Activated naive CD8-positive, alpha-beta T cell treated with anti-CD3 and anti-CD28 coated beads, Interleukin-2, amount 50 U/mL, for 24 hours (primary cell): ENCODE measurements at regions not wholly inside any gene's neighbourhood (a gene's known extent, or its start where the extent isn't known, plus 50 kb on each side); places are given as distances from the start of the nearest gene placed in this dataset.

Source experiments
- ATAC-seq: fragments of 150-1000 bp; cut with Tn5 transposase; one replicate; pipeline ENCODE4 v1.10.0; 2021
- DNase-seq: peaks from one replicate; pipeline ENCODE4 v3.0.0; 2021
- H3K27ac Mint-ChIP-seq: one replicate; pipeline ENCODE4 v1.8.0; 2021; ENCODE audit warnings: mild to moderate bottlenecking, mixed read lengths
- H3K27me3 Mint-ChIP-seq: one replicate; pipeline ENCODE4 v1.8.0; 2021; ENCODE audit warnings: mixed read lengths
- H3K36me3 Mint-ChIP-seq: one replicate; pipeline ENCODE4 v1.8.0; 2021; ENCODE audit warnings: low read depth, mixed read lengths
- H3K4me1 Mint-ChIP-seq: one replicate; pipeline ENCODE4 v1.8.0; 2021; ENCODE audit warnings: mixed read lengths
- H3K4me3 Mint-ChIP-seq: one replicate; pipeline ENCODE4 v1.8.0; 2021; ENCODE audit warnings: mild to moderate bottlenecking, moderate library complexity, mixed read lengths
- H3K9me3 Mint-ChIP-seq: one replicate; pipeline ENCODE4 v1.8.0; 2021; ENCODE audit warnings: mixed read lengths

DNA sequence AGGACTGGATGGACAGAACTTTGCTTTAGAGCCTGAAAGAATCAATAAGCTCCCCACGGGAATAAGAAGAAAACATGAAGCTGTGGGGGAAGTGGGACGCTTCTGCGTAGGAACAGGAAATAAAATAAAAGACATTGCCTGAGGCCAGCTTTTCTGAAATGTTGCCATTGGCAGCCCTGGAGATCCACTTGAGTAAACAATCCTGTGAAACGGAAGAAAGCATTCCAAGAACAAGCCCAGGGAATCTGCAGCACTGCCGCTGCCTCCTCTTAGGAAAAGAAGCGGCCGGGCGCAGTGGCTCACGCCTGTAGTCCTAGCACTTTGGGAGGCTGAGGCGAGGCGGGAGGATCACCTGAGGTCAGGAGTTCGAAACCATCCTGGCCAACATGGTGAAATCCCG lies 182.3 kb upstream of the RALGAPA2 start:
- Mint-ChIP-seq H3K36me3 (no peaks in the 10 kb centered on the region), H3K9me3 (no peaks in the 10 kb centered on the region), H3K4me1 (no peaks in the 10 kb centered on the region), H3K27me3 (peaks cover 5% of the 10 kb centered on the region), H3K4me3 (no peak overlapping the region), H3K27ac (no peak overlapping the region)
- no peak for ATAC-seq
- no peak for DNase-seq

DNA sequence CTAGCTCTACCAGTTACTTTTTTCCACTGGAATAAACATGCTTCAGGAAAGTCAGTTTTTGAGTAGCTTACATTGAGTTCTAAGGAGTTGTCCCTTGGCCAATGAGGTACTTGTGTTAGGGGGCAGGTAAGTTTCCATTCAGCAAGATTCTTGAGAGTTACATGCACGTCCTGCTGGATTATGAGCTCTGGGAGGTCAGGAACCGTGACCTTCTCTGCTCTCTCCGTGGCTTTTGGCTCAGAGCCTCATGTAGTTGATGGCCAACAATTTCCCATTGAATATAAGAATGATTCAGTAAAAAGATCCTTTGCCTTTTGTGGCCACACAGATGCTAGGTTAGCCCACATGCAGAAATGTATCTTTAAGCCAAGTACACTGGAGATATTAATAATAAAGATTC lies 181.8 kb upstream of the RALGAPA2 start:
- Mint-ChIP-seq H3K4me1 (no peaks in the 10 kb centered on the region), H3K36me3 (no peaks in the 10 kb centered on the region), H3K27ac (no peak overlapping the region), H3K4me3 (no peak overlapping the region), H3K27me3 (peaks cover 5% of the 10 kb centered on the region), H3K9me3 (no peaks in the 10 kb centered on the region)
- DNase-seq (no peak), ATAC-seq (no peak)

DNA sequence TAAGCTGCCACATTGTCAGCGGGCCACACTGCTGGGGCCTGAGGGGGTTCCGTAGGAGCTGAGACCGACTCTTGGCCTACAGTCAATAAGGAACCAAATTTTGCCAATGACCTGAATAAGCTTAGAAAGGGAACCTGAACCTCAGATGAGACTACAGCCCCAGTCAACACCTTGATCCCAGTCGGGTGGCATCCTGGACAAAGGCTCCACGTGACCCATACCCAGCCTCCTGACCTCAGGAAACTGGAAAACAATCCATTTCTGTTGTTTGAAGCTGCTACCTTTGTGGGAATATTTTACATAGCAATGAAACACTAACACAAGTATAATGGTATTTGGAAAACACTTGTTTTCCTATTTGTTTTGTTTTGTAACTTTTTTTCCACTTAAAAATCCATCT lies 179.9 kb upstream of the RALGAPA2 start:
- peaks cover 5% of the 10 kb centered on the region for H3K27me3 Mint-ChIP-seq

DNA sequence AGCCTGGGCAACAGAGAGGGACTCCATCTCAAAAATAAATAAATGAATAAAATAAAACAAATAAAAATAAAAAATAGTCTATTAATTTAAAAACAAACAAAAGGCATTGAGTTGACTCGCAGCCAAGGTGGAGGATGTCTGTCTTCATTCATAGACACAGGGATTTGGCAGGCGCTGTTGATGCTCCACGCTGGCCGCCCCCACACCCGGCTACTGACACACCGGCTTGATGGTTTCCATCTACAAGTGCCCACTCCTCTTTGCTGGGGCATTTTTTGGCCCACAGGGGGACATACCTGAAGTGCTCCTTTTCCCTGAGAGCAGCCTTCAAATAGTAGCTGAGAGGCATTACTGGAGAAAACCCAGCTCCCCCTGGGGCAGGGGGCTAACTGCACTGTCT lies 178.3 kb upstream of the RALGAPA2 start:
- ATAC-seq (no peak), DNase-seq (no peak)

More for the DNA sequence above, 179.9 kb upstream of the RALGAPA2 start:
- Mint-ChIP-seq H3K36me3 (no peaks in the 10 kb centered on the region), H3K27ac (no peak overlapping the region), H3K4me3 (no peak overlapping the region), H3K4me1 (no peaks in the 10 kb centered on the region), H3K9me3 (no peaks in the 10 kb centered on the region)
- DNase-seq = no peak
- ATAC-seq = no peak

DNA sequence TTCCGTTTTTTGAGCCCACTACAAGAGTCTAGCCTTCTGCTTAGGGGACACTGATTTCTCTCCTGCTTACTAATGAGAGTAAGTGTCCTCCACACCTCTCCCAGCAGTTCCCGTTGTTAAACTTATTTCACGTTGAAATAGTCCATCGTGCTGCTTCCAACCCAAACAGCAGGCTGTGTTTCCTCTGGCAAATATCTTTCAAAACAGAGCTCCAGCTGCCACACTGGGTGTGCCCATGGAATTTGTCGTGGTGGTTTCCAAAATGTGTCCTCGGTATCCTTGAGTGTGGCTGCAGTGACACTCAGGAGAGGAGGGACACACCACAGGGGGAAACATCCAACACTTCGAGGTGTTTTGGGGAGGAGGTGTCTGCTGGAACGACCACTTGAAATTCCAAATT lies 176.5 kb upstream of the RALGAPA2 start:
- no peaks in the 10 kb centered on the region for H3K4me1 Mint-ChIP-seq
- DNase-seq (no peak), ATAC-seq (no peak)
- H3K27ac Mint-ChIP-seq = no peak overlapping the region
- no peaks in the 10 kb centered on the region for H3K36me3 Mint-ChIP-seq
- no peak overlapping the region for H3K4me3 Mint-ChIP-seq
- H3K27me3 Mint-ChIP-seq = peaks cover 8% of the 10 kb centered on the region
- H3K9me3 Mint-ChIP-seq = no peaks in the 10 kb centered on the region

More for the DNA sequence above, 178.3 kb upstream of the RALGAPA2 start:
- no peak overlapping the region for H3K4me3 Mint-ChIP-seq
- no peaks in the 10 kb centered on the region for H3K9me3 Mint-ChIP-seq
- H3K4me1 Mint-ChIP-seq = no peaks in the 10 kb centered on the region
- no peak overlapping the region for H3K27ac Mint-ChIP-seq
- peaks cover 10% of the 10 kb centered on the region for H3K27me3 Mint-ChIP-seq
- H3K36me3 Mint-ChIP-seq = no peaks in the 10 kb centered on the region

DNA sequence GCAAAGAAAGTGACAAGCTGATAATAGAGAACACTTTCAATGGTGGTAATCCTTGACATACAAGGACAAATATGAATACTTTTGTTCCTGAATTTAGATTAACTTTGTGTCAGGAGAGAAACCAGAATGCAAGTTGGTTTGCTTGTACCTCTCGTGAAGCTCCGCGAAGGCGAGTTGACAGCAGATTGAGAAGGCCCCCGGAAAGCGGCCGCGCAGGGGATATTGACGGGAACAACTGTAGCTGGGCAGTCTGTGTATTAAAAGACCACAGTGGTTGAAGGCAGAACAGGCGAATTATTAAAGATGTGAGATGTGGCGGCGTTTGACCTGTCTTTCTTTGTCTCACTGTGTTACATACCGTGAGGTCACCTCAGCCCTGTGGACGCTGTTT lies 175.8 kb upstream of the RALGAPA2 start:
- Mint-ChIP-seq H3K4me1 (no peaks in the 10 kb centered on the region), H3K9me3 (no peaks in the 10 kb centered on the region), H3K27me3 (peaks cover 8% of the 10 kb centered on the region), H3K36me3 (no peaks in the 10 kb centered on the region), H3K27ac (no peak overlapping the region), H3K4me3 (no peak overlapping the region)
- no peak for ATAC-seq
- DNase-seq = no peak

DNA sequence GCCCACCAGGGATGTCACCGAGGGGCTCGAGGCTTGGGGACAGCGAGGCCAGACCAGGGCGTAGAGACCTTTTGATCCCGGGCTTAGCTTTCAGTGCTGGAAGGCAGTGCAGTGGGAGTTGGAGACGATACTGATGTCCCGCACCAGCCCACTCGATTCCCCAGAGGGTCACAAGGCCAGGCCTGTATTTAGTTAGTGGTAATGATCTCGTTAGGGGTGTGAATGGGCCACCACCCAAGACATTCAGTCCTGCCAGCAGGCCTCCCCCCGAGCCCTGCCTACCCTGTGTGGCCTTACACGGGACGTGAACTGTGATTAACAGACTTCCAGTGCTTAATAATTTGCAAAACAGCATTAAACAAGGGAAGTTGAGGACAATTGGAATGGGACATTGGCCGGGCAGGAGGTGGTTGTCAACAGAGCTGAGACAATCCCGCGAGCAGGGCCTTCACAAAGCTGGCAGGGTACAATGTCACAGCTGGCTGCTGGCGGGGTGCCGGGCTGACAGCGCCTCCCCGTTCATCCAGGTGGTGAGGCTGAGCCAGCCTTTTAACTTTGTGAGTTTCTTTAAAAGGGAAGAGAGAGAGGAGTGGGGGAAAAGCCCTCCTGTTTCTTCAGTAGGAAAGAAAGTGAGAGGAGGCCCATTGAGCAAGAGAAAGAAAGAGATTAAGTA lies 175.3 kb upstream of the RALGAPA2 start:
- Mint-ChIP-seq H3K27ac (no peak overlapping the region), H3K9me3 (no peaks in the 10 kb centered on the region), H3K27me3 (peaks cover 10% of the 10 kb centered on the region), H3K4me3 (no peak overlapping the region), H3K4me1 (no peaks in the 10 kb centered on the region), H3K36me3 (no peaks in the 10 kb centered on the region)
- DNase-seq (no peak), ATAC-seq (no peak)

DNA sequence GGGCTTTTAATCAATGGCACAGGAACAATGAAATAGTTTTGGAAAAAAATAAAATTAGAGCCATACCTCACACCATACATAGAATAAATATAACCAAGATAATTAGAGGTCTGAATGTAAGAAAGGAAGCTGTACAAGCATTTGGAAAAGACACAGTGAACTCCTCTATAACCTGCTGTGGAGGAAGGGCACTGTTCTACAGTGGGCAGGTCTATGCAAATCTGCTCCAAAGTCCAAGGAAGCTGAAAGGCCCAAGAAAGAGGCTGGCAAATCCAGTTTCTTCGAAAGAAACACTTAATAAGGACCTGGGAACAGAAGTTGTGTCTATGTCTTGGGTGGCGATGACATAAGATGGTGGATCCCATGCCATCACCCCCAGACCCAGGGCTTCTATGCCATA lies 169.4 kb upstream of the RALGAPA2 start:
- no peaks in the 10 kb centered on the region for H3K36me3 Mint-ChIP-seq
- no peak for ATAC-seq
- no peak overlapping the region for H3K4me3 Mint-ChIP-seq
- H3K27me3 Mint-ChIP-seq = peaks cover 6% of the 10 kb centered on the region
- no peaks in the 10 kb centered on the region for H3K9me3 Mint-ChIP-seq
- no peak for DNase-seq
- no peaks in the 10 kb centered on the region for H3K4me1 Mint-ChIP-seq
- H3K27ac Mint-ChIP-seq = no peak overlapping the region

DNA sequence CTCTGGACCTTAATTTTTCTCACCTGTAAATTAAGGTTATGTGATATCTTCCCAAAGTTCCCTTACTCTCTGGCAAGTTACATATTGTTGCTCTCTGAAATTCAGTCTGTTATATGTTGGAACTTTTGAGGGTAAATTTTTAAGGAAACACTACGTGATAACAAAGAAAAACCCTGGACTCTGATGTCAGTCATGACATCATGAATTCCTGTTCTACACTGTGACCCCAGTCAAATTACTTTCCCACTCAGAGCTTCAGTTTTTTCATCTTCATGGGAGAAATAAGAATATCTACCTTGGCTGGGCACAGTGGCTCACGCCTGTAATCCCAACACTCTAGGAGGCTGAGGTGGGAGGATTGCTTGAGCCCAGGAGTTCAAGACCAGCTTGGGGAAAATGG lies 164.6 kb upstream of the RALGAPA2 start:
- no peak for ATAC-seq
- Mint-ChIP-seq H3K9me3 (no peaks in the 10 kb centered on the region), H3K27ac (no peak overlapping the region), H3K36me3 (no peaks in the 10 kb centered on the region), H3K4me1 (no peaks in the 10 kb centered on the region), H3K4me3 (no peak overlapping the region), H3K27me3 (peaks cover 15% of the 10 kb centered on the region)
- no peak for DNase-seq

DNA sequence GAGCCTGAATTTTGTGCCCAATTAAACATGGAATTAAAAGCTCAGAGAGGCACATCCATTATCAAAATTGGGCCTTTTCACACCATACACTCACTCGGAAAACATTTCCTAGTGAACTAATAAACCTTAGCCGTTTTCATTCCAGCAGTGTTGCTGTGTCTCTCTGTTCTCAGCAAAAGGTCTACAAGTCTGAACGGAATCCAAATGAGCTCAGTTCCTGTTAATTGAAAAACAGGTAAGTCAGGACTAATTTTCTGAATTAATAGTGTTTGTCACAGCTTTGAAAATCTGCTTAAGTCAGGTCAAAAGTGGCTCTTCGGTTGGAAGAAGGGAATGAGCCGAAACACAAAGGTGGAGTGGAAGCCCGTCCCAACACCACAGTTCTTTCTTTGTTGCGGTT lies 163.3 kb upstream of the RALGAPA2 start:
- Mint-ChIP-seq H3K36me3 (no peaks in the 10 kb centered on the region), H3K4me1 (no peaks in the 10 kb centered on the region), H3K9me3 (no peaks in the 10 kb centered on the region), H3K27me3 (peaks cover 18% of the 10 kb centered on the region), H3K4me3 (no peak overlapping the region), H3K27ac (no peak overlapping the region)
- ATAC-seq = no peak
- DNase-seq = no peak

DNA sequence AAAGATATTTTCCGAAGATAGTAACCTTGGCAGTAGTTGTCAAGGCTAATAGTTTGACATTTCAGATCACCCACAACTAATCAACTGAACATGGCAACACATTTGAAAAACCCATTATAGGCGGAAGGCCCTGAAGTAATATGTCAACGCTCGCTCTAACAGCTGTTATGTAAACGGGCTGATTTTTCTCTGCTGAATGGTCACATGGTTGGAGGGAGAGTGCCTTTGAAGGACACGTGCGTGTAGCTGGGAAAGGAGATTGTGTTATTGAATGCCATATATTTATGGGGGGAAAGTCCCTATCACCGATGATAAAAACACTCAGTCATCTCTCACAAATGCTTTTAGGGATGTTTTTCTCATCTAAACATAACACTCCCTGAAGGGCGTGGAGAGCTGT lies 160.0 kb upstream of the RALGAPA2 start:
- Mint-ChIP-seq H3K27me3 (peaks cover 20% of the 10 kb centered on the region), H3K4me1 (no peaks in the 10 kb centered on the region), H3K36me3 (no peaks in the 10 kb centered on the region), H3K27ac (no peak overlapping the region), H3K9me3 (no peaks in the 10 kb centered on the region), H3K4me3 (no peak overlapping the region)
- no peak for DNase-seq
- no peak for ATAC-seq

DNA sequence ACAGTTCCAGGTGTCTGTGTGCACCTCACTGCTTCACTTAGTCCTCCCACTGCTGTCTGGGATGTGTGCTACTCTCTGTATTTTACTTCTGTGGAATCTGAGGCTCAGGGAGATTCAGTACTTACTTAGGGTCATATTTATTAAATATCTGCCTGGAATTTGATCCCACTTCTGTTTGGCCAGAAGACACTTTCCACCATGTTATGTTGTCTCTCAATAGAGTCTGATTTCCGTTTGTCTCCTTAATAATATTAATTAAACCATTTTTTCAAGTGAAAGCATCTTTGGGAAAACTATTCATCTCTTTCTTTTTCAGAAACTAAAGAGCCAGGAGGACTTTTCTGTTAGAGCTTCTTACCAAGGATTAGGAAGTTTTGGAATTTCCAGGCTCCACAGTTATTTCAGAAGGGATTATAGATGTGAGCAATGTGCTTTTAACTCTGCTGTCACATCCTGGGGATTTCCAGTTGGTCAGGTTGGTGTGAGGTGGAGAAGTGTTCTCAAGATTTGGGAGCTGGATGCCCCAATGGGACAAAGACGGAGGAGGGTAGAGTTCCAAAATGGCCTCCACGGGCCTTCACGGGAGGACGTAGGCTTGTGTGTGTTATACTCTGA lies 156.8 kb upstream of the RALGAPA2 start:
- no peak for ATAC-seq

DNA sequence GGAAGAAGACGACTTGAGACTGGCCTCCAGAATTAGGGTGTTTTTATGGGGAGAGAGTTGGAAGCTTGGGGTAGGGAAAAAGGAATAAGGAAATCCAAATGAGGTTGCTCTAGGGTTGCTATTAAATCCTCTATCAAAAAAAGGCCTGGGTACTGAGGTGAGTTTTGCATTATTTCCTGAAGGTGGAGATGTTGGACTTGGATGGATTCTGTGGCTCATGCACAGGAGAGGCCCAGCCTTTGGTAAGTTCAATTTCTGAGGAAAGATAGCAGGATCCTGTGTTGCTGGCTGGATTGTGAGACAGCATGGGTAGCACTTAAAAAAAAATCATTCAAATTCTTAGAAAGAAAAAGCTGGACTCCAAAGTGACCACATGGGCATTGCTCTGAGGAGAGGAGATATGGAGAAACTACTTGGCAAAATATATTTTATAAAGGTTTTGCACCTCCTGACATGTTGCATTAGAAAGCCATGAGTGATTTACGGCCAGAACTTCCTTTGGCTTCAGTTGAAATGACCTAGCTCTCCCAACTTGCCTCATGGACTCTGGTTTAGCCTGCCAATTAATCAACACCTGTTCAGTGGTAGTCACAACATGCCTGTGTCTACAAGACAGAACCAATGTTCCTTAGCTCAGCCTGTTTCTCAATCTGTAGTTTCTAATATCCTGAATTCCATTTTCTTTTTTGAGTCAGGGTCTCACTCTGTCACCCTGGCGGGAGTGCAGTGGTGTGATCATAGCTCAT lies 152.1 kb upstream of the RALGAPA2 start:
- DNase-seq (no peak), ATAC-seq (no peak)
- no peaks in the 10 kb centered on the region for H3K4me1 Mint-ChIP-seq
- H3K27ac Mint-ChIP-seq = no peak overlapping the region
- H3K36me3 Mint-ChIP-seq = no peaks in the 10 kb centered on the region
- H3K27me3 Mint-ChIP-seq = peaks cover 6% of the 10 kb centered on the region
- H3K9me3 Mint-ChIP-seq = no peaks in the 10 kb centered on the region
- no peak overlapping the region for H3K4me3 Mint-ChIP-seq

More for the DNA sequence above, 156.8 kb upstream of the RALGAPA2 start:
- H3K4me3 Mint-ChIP-seq = no peak overlapping the region
- no peaks in the 10 kb centered on the region for H3K4me1 Mint-ChIP-seq
- no peak for DNase-seq
- H3K27me3 Mint-ChIP-seq = peaks cover 15% of the 10 kb centered on the region
- H3K27ac Mint-ChIP-seq = no peak overlapping the region
- H3K9me3 Mint-ChIP-seq = no peaks in the 10 kb centered on the region
- no peaks in the 10 kb centered on the region for H3K36me3 Mint-ChIP-seq

DNA sequence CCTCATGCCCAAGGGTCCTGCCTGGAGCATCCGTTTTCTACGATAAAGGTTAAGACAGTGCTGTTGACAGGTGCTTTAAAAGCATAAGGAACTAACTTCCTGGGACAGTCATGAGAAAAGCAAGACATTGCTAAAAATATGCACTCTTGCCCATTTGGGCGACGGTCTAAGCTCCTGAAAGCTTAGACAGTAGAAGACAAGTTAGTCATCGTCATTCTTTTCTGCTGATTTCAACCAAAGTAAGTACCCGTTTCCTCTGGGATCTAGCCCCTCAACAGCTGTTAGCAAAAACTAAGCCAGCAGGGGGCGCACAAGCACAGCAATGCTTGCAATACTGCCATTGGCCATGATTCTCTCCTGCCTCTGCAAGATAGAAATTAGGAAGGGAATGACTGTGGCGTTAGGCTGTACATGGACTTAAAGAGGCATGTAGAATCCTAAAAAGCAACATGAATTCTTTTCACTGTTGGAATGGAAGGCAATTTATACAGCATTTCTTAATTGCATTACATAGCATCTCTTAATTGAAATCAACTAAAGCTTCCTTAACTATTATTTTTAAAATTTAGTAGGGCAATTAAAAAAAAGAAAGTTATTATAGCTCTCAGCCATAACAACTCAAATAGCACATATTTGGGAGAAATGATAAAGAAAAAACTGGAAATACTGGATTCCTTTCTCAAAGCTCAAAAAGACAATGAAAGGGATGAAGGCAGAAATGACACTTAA lies 147.8 kb upstream of the RALGAPA2 start:
- ATAC-seq (peak; percentile 73), DNase-seq (peak; percentile 93)
- no peak overlapping the region for H3K4me3 Mint-ChIP-seq
- no peaks in the 10 kb centered on the region for H3K36me3 Mint-ChIP-seq
- no peaks in the 10 kb centered on the region for H3K4me1 Mint-ChIP-seq
- H3K27ac Mint-ChIP-seq = no peak overlapping the region
- peaks cover 12% of the 10 kb centered on the region for H3K27me3 Mint-ChIP-seq
- H3K9me3 Mint-ChIP-seq = no peaks in the 10 kb centered on the region

DNA sequence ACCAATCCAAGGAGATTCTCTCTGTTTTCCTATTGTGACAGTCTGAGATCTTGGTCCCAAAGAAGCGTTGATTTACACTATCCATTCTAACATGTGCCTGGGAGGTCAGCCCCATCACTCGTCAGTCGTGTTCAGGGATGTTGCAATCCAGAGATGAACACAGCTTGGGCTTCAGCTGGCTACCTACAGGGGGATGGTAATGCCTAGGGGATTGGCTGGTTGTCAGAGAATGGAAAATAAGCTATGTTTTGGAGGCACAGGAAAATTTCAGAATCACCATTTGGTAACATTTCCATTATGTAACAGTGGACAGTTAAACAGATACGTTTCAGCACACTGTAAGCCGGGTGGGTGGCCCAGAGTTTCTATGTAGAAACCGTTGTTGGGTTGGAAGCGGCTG lies 147.1 kb upstream of the RALGAPA2 start:
- no peak overlapping the region for H3K4me3 Mint-ChIP-seq
- ATAC-seq (no peak), DNase-seq (no peak)
- no peak overlapping the region for H3K27ac Mint-ChIP-seq
- no peaks in the 10 kb centered on the region for H3K4me1 Mint-ChIP-seq
- H3K36me3 Mint-ChIP-seq = no peaks in the 10 kb centered on the region
- no peaks in the 10 kb centered on the region for H3K9me3 Mint-ChIP-seq
- H3K27me3 Mint-ChIP-seq = peaks cover 12% of the 10 kb centered on the region
